ENCODE measurements at regions not wholly inside any gene's neighbourhood (a gene's known extent, or its start where the extent isn't known, plus 50 kb on each side); places are given as distances from the start of the nearest gene placed in this dataset.

GRCh38 chr1:163928651-163929050, 606.9 kb downstream of the NUF2 start:
- H3K36me3 ChIP-seq (ENCODE audit: insufficient read depth, low read length, poor library complexity, severe bottlenecking) = no peaks in the 10 kb centered on the region
- peaks cover 18% of the 10 kb centered on the region for H3K4me1 ChIP-seq (ENCODE audit: insufficient read depth, low read length, poor library complexity, severe bottlenecking)
- H3K4me3 ChIP-seq (ENCODE audit: low read depth, low read length, poor library complexity, severe bottlenecking) = no peak overlapping the region
- peak; percentile 18 for DNase-seq (ENCODE audit: low spot score)
- intact Hi-C loops (cut with micrococcal nuclease; ENCODE audit: unreplicated experiment) = no loop called here
- H3K27ac ChIP-seq (ENCODE audit: low read depth, low read length, poor library complexity, severe bottlenecking) = peak overlapping the region; percentile 15
- TF ChIP-seq CTCF (conservative IDR thresholded peaks at IDR 0.05; ENCODE audit: low read depth, low read length) (no peak), EZH2 (IDR thresholded peaks at IDR 0.05; ENCODE audit: borderline replicate concordance, low read depth, low read length, poor library complexity, severe bottlenecking) (no peak)
- BruUV-seq (replicated peaks) = no TSS peak
- ChIA-PET CTCF (no interaction called here), POLR2A (ENCODE audit: low non-redundant PET) (no interaction called here)
- no peaks in the 10 kb centered on the region for H3K27me3 ChIP-seq (replicated peaks; ENCODE audit: insufficient read depth, low read depth, low read length, poor library complexity)
- no peaks in the 10 kb centered on the region for H3K9me3 ChIP-seq (ENCODE audit: low read depth, low read length, poor library complexity, severe bottlenecking)

- DNase-seq (ENCODE audit: low spot score) = no peak
- Histone ChIP-seq H3K27me3 (replicated peaks; ENCODE audit: insufficient read depth, low read depth, low read length, poor library complexity) (no peaks in the 10 kb centered on the region), H3K9me3 (ENCODE audit: low read depth, low read length, poor library complexity, severe bottlenecking) (no peaks in the 10 kb centered on the region), H3K4me1 (ENCODE audit: insufficient read depth, low read length, poor library complexity, severe bottlenecking) (peaks cover 17% of the 10 kb centered on the region), H3K4me3 (ENCODE audit: low read depth, low read length, poor library complexity, severe bottlenecking) (no peak overlapping the region), H3K36me3 (ENCODE audit: insufficient read depth, low read length, poor library complexity, severe bottlenecking) (no peaks in the 10 kb centered on the region), H3K27ac (ENCODE audit: low read depth, low read length, poor library complexity, severe bottlenecking) (no peak overlapping the region)
- ChIA-PET POLR2A (ENCODE audit: low non-redundant PET) (no interaction called here), CTCF (no interaction called here)
- intact Hi-C loops (cut with micrococcal nuclease; ENCODE audit: unreplicated experiment) = no loop called here
- TF ChIP-seq EZH2 (IDR thresholded peaks at IDR 0.05; ENCODE audit: borderline replicate concordance, low read depth, low read length, poor library complexity, severe bottlenecking) (no peak), CTCF (conservative IDR thresholded peaks at IDR 0.05; ENCODE audit: low read depth, low read length) (no peak)
- no TSS peak for BruUV-seq (replicated peaks)
These were observed 611.1 kb downstream of the NUF2 start for GRCh38 chr1:163932901-163933300.

- BruUV-seq (replicated peaks) = no TSS peak
- Histone ChIP-seq H3K27ac (ENCODE audit: low read depth, low read length, poor library complexity, severe bottlenecking) (no peak overlapping the region), H3K36me3 (ENCODE audit: insufficient read depth, low read length, poor library complexity, severe bottlenecking) (no peaks in the 10 kb centered on the region), H3K9me3 (ENCODE audit: low read depth, low read length, poor library complexity, severe bottlenecking) (no peaks in the 10 kb centered on the region), H3K4me1 (ENCODE audit: insufficient read depth, low read length, poor library complexity, severe bottlenecking) (peaks cover 11% of the 10 kb centered on the region), H3K4me3 (ENCODE audit: low read depth, low read length, poor library complexity, severe bottlenecking) (no peak overlapping the region), H3K27me3 (replicated peaks; ENCODE audit: insufficient read depth, low read depth, low read length, poor library complexity) (no peaks in the 10 kb centered on the region)
- POLR2A ChIA-PET (ENCODE audit: low non-redundant PET) = no interaction called here
- CTCF ChIA-PET = no interaction called here
- intact Hi-C loops (cut with micrococcal nuclease; ENCODE audit: unreplicated experiment) = no loop called here
- DNase-seq (ENCODE audit: low spot score) = no peak
- TF ChIP-seq EZH2 (IDR thresholded peaks at IDR 0.05; ENCODE audit: borderline replicate concordance, low read depth, low read length, poor library complexity, severe bottlenecking) (no peak), CTCF (conservative IDR thresholded peaks at IDR 0.05; ENCODE audit: low read depth, low read length) (no peak)
These were observed 611.7 kb downstream of the NUF2 start for GRCh38 chr1:163933437-163933836.
